MV-4-11 (cell line): ENCODE measurements at regions not wholly inside any gene's neighbourhood (a gene's known extent, or its start where the extent isn't known, plus 50 kb on each side); places are given as distances from the start of the nearest gene placed in this dataset.

Experiments
- DNase-seq: peaks from one replicate; lab custom pipeline; 2025; lab: John Stamatoyannopoulos, UW

DNA sequence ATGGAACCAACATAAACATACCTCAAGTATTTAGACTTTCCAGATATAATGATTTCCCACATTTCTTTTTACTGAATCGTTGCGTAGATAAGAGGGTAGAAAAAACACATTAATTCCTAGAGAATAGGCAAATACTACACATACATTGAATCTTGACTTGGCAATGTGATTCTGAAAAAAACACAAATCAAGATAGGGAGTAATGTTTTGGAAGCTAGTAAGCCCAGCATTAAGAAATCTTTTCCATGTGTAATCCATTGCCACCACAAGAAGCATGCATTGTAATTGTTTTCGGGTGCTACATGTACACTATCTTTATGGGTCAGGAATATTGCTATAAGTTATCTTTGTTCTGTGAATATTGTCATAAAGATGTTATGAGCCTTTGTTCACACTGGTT is 269.8 kb upstream of the PDGFD start:
- no peak for DNase-seq

DNA sequence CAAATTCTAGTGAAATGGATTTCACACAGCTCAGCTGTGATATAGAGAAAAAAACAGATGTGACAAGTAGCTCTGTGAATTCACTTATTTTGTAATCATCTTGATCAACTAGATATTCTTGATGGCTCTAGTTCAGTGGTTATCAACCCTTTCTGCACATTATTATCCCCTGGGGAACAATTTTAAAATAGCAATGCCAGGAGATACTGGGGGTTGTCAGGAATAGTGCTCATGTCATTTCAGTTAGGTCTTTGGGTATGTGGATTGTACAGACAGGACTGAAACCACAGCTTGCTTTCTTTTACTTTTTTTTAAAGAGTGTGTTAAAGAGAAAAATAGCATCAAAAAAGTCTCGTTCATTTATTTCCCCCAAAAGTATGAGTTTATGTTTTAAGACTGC is 269.0 kb upstream of the PDGFD start:
- DNase-seq, result no peak

DNA sequence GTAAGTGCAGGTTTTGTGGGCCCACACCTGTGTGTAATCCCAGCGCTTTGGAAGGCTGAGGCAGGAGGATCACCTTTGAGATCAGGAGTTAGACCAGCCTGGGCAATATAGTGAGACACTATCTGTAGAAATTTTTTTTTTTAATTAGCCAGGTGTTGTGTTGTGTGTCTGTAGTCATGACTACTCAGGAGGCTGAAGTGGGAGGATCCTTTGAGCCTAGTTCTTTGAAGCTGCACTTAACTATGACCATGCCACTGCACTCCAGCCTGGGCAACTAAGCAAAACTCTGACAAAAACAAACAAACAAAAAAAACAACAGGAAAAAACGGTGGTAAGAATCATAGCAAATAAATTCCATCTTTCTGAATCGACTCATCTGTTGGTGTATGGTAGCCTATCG is 268.6 kb upstream of the PDGFD start:
- no peak for DNase-seq

DNA sequence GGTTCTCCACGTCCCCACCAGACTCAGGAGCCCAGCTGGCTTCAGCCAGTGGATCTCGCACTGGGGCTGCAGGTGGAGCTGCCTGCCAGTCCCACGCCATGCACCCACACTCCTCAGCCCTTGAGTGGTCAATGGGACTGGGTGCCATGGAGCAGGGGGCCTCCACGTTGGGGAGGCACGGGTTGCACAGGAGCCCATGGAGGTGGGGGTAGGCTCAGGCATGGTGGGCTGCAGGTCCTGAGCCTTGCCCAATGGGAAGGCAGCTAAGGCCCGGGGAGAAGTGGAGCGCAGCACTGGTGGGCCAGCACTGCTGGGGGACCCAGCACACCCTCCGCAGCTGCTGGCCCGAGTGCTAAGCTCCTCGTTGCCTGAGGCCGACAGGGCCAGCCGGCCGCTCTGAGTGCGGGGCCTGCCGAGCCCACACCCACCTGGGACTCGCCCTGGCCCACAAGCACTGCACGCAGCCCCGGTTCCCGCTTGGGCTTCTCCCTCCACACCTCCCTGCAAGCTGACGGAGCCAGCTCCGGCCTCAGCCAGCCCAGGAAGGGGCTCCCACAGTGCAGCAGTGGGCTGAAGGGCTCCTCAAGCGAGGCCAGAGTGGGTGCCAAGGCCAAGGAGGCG is 258.5 kb upstream of the PDGFD start:
- no peak for DNase-seq

DNA sequence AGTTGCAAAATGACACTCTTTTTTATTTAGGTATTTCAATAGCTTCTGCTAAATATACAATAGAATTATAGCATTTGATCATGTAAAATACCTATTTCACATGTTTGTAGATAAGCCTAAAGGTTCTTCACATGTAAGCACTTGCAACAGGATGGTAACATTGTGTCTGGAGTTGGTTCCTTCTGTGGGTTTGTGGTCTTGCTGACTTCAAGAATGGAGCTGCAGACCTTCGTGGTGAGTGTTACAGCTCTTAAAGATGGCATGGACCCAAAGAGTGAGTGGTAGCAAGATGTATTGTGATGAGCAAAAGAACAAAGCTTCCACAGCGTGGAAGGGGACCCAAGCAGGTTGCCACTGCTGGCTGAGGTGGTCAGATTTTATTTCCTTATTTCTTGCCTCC is 246.4 kb upstream of the PDGFD start:
- peak; percentile 55 for DNase-seq

DNA sequence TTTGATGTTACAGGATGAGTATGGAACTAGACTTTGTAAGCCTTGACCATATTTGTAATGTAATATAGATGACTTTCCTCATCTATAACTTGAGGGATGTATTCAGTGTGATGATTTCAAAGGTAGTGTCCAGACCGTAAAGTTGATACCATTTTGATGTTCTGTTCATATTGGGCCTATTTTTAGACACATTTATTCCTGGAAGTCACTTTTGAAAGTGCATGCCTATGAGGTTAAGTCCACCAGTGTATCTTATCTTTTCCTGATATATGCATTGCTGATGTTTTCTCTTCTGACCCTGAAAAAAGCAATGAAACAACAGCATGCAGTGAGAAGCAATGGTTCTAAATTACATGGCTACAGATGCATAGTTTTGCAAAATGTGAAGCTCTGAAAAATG is 244.7 kb upstream of the PDGFD start:
- no peak for DNase-seq

DNA sequence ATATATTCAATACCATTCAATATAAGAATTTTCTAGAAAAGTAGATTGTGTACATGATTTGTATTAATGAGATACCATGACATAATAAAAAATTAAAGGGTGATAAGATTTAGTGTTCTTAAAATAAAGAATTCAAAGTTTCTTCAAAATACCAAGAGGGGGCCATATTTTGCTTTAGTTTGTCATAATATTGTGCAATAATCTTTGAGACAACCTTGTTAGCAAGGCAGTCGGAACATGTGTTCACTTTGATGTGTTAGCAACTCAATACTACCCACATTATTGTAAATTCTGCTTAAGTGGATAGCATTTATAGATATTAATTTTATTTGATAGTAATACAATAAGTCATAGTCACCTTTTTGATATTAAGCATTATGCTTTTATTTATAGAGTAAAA is 241.3 kb upstream of the PDGFD start:
- no peak for DNase-seq

DNA sequence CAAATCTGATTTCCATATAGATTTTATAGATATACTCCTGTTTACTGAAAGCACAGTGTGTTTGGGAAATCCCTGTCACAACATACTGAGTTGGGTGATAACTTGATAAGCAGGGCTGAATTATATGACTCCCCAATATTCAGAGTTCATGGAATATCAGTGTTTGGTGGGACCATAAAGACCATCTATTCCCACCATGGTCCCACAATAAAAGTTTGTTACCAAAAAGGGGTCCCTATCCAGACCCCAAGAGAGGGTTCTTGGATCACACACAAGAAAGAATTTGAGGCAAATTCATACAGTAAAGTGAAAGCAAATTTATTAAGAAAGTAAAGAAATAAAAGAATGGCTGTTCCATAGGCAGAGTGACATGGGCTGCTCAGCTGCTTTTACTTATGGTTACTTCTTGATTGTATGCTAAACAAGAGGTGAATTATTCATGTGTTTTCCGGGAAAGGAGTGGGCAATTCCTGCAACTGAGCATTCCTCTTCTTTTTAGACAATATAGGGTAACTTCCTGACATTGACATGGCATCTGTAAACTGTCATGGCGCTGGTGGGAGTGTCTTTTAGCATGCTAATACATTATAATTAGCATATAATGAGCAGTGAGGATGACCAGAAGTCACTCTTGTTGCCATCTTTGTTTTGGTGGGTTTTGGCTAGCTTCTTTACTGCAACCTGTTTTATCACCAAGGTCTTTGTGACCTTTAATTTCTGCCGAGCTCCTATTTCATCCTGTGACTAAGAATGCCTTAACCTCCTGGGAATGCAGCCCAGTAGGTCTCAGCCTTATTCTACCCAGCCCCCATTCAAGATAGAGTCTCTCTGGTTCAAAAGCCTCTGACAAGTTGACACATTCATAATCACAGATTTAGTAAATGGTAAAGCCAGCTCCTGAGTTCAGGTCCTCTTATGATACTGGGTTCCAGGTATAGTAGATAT is 240.6 kb upstream of the PDGFD start:
- no peak for DNase-seq

DNA sequence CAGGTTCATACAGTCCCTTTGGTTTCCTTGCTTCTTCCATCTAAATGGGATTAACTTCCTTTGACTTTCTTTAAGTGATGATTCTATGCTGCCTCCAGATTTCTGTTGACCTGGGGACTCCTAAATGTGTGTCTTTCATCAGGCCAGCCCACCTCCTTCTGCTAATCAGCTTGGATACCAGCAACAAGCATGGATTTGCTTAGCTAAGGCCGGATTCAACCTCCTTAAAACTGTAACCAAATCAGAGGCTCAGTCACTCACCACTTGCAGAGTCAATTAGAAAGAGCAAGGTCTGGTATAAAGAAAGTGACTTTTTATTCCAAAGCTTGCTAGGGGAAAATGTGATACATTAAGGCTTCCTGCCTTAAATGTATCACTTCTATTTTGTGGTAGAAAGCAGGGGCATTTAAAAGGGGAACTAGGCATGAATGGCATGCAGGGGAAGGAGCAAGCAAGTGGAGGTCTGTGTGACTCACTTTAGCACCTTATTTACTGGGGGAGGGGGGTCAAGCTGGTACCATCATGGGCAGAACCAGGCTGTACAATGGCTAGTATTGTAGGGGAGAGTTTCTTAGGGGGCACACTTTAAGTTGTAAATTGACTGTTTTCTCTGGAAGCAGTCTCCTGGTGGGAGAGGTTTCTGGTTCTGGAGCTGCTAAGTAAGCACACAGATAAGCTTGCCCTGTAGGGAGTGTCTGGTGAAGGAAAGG is 239.0 kb upstream of the PDGFD start:
- DNase-seq, result peak; percentile 87

DNA sequence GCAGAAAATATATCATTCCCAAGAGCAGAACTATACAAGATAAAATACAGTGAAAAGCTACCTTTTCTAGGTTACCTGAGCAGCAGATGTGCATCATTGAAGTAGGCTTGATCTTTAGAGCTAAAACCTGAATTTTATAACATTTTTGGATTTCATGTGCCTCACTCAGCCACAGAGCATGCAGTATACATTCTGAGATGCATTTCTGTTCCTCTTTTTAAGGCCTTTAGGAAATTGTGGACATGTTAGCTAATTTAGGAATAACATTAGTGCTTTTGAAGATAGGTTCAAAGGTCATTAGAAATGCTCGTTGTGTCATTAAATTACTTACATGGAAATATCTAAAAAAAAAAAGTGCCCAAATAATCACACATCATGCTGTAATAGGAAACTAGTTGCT is 230.6 kb upstream of the PDGFD start:
- peak; percentile 75 for DNase-seq

DNA sequence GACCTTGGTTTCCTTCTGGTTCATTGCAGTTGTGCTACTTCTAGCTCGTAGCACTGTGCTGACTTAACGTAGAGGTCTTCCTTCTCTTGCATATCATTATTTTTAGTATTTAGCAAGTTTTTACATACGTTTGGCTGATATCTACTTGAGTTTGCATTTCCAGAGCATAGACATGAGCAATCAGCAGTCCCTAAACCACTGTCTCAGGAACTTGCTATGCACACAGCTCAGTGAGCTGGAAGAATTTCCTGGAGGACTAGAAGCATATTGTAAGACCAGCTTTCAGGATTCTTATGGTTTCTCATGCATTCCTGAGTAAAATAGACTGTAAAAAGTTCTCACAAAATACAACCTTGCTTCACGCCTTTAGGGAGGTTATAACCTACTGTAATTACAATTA is 226.7 kb upstream of the PDGFD start:
- DNase-seq, result no peak

DNA sequence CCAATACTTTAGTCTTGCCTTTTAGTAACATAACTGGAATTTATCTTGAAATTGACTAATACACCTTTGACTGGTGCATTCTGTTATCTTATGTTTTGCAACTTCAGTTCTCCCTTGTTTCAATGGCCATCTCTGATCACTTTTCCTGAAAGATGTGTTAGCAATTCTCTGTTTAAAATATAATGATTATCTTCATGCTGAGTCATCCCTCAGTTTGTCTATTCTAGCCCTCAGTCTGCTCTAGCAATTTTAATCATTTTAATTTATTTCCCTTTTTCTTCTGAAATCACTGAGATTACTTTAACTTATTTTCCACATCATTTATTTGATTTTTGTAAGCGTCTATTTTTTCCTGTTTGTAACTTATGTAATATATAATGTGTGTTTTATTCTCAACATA is 221.9 kb upstream of the PDGFD start:
- DNase-seq, result no peak

DNA sequence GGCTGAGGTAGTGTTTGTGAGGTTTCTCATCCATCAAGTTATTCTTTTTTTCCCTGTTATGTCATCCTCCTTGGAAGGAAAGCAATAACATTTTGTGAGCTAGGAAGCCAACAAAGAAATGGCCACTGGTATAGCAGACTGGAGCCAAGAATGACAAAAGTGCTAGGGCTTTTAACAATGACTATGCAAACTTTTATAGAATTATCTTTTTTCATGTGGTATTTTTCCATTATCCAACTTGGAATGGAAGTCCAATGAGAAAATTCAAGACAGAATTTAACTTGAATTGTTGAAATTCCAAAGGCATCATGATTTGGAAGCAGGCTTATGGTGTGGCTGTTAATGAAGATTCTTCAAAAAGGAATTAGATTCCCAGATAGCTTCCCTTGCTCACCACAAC is 216.4 kb upstream of the PDGFD start:
- DNase-seq, result no peak

DNA sequence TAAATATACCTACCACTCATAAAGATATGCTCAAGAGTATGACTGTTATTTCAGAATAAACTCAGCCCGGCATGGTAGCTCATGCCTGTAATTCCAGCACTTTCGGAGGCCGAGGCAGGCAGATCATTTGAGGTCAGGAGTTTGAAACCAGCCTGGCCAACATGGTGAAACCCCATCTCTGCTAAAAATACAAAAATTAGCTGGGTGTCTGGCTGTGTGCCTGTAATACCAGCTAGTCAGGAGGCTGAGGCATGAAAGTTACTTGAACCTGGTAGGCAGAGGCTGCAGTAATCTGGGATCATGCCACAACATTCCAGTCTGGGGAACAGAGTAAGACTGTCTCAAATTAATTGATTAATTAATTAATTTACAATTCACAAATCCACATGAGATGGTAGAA is 208.2 kb upstream of the PDGFD start:
- DNase-seq, result no peak

DNA sequence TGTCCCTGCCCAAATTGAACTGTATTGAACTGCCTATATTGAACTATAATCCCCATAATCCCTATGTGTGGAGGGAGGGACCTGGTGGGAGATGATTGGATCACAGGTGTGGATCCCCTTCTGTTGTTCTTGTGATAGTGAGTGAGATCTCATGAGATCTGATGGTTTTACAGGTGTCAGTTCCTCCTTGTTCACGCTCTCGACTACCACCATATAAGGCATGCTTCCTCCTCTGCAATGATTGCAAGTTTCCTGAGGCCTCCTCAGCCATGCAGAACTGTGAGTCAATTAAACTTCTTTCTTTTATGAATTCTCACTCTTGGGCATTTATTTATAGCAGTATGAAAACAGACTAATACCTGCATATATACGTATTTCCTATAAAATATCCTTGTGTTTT is 206.5 kb upstream of the PDGFD start:
- DNase-seq, result peak; percentile 5

DNA sequence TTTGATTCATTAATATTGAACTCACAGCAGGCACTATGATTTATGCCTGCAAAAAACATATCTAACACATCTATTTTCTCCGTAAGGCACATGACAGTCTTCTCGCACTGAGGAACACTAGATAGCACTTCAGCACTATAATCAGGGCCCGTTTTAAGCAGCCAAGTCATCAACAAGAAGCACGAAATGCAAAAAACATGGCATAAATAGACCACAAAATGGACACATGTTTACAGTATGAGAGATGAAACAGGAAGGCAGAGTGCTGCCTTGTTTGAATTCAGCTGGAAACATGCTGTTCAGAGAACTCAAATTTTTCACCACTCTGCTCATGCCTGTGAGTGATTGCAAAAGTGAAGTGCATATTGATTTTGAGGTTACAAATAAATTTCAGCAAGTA is 205.8 kb upstream of the PDGFD start:
- no peak for DNase-seq

DNA sequence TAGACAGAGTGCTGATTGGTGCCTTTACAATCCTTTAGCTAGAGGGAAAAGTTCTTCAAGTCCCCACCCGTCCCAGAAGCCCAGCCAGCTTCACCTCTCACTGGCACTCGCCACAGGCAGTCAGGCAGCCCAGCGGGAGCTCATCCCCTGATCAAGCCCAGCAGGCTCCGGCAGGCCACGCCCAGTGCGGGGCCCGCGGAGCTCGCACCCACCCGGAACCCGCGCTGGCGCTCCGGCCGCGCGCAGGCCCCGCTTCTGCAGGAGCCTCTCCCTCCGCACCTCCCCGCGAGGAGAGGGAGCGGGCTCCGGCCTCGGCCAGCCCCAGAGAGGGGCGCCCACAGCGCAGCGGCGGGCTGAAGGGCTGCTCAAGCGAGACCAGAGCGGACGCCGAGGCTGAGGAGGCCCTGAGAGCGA is 202.4 kb upstream of the PDGFD start:
- no peak for DNase-seq

DNA sequence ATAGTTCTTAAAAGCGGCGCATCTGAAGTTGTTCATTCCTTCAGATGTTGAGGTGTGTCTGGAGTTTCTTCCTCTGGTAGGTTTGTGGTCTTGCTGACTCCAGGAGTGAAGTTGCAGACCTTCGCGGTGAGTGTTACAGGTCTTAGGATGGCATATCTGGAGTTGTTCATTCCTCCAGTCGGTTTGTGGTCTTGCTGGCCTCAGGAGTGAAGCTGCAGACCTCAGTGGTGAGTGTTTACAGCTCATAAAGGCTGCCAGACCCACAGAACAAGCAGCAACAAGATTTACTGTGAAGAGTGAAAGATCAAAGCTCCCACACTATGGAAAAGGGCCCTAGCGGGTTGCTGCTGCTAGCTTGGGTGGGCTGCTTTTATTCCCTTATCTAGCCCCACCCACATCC is 201.7 kb upstream of the PDGFD start:
- DNase-seq, result peak; percentile 12

DNA sequence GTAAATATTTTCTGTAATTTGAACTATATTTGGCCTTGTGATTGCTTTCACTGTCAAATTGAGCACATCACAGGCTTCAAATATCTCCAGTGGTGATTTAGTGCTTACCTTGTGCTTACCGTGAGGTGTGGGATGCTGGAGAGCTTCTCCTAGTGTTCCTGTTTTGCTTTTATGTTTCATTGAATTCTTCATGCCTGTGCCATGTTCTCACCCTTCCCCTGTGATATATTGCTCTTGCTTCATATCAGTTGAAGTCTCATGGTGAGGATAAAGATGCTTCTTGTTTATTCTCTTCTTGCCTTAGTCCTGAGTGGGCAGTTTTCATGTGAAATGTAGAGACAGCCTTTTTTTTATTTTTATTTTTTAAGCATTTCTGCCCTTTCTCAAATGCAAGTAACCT is 198.0 kb upstream of the PDGFD start:
- no peak for DNase-seq

DNA sequence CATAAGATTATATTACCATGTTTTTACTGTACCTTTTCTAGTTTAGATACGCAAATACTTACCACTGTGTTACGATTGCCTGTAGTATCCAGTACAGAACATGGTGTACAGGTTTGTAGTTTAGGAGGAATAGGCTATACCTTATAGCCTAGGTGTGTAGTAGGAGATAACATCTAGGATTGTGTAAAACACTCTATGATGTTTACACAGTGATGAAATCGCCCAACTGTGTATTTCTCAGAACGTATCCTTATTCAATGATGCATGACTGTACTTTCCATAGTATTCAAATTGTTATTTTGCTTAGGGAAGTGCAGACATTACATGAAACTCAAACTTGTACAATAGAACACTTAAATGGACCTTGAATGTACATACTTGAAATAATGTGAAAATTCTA is 188.1 kb upstream of the PDGFD start:
- DNase-seq, result no peak

DNA sequence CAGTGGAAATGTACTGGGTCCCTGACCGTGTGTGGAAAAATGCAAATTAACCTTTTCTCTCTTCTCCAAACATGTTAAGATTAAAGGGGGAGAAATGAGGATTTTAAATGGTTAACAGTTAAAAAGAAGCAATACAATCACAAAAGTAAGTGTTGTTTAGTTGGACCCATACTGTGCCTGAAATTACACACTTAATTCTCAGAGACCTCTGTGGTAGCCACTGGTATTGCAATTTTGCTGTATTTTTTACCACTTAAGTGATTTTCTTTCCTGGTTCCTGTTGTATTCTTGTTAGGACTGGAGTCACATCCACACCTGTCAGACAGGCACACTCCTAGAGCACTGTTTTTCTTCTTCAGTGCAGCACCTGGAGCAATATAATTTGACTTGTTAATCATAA is 179.6 kb upstream of the PDGFD start:
- DNase-seq, result no peak

DNA sequence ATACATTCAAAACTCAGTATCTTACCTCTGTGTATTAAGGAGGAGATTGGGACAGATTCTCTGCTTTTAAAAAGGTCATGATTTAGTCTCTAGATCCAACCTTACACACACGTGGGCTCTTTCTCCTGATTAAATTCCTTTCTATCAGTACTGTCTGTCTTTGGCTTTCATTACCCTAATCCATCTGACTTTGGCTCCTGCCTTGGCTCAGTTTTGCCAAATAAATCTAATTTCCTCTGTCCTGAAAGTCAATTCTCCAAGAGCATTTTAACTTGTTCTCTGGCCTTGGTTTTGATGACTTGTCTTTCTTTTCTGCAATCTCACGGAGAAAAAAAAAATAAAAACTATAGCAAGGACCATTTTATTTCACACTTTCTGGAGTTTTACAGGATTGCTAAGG is 176.6 kb upstream of the PDGFD start:
- no peak for DNase-seq

DNA sequence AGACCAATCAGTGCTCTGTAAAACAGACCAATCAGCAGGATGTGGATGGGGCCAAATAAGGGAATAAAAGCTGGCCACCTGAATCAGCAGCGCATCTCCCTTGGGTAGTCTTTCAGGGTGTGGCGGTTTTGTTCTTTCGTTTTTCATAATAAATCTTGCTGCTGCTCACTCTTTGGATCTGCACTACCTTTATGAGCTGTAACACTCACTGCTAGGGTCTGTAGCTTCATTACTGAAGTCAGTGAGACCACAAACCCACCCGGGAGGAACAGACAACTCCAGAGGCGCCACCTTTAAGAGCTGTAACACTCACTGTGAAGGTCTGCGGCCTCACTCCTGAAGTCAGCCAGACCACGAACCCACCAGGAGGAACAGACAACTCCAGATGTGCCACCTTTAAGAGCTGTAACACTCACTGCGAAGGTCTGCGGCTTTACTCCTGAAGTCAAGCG is 175.5 kb upstream of the PDGFD start:
- no peak for DNase-seq
